ENCODE measurements at regions not wholly inside any gene's neighbourhood (a gene's known extent, or its start where the extent isn't known, plus 50 kb on each side); places are given as distances from the start of the nearest gene placed in this dataset.
"Not testable (repeated sequence)": the region's sequence is repeated elsewhere in the genome, so short reads cannot be mapped to it uniquely, and the experiment has no call there.

DNA sequence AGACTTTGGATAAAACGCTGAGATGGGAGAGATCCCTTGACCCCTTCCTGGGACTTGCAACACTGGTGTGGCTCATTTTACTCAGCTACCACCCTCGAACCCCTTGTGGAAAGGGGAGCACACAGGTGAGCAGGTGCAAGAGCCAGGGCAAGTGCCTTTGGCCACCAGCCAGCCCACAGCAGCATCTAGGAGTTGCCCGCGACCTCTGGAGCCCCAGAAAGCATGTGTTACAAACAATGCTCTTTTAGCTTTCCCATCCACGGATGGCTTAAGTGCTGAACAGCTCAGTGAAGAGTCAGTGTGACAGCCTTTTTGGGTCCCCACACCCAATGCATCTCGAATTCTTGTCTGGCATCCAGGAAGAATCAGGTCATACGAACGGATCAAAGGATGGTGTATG is 197.8 kb downstream of the MEMO1 start:
- DNase-seq: no peak

DNA sequence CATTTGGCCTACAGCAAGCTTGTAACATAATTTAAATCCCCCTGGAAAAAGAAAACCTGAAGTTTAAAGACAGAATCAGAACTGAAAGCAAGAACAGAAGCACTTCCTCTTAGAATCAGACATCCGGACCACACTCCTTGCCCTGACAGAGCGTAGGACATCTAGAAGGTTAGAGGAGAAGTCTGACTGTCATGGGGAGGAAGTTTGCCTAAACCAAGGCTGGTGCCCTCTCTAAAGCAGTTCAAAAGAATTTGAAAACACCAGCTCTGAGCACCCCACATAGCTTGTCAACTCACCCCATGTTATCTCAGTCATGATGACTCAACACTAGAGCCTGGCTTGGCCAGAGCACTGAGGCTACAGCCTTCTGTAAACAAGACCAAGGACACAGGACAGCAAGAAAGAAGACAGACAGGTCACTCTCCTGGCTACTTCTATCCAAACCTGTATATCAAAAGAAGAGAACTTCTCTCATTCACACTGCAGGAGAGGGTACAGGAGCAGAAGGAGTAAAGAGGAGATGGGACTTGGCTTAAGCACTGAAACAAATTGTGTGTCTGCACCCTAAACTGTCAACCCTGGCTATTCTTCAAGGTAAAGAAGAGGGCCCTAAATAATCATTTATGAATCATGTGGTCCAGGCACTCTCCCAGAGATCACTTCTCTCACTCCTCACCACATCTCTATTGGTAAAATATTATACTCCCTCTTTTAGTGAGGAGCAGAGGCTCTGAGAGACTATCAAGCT is 198.6 kb downstream of the MEMO1 start:
- DNase-seq: peak in 2 of 3 donors; percentile 8 to 19

DNA sequence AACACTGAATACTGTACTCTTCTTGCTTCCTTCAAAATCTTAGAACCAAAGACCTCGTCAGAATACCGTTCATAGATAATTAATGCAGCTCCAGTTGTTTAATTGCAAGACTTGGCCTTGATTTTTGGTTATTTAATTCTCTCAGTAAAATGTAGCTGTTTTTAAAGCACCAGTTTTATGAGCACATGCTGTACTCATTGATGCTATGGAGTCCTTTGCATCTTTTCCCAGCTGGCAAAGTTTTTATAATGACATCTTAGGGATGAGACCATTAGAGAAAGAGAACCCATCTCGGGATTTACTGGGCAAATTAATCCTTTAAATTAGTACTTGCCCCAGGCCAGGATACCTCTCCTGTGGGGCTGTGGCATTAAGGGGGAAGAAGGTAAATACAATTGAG is 199.3 kb downstream of the MEMO1 start:
- no peak for DNase-seq

DNA sequence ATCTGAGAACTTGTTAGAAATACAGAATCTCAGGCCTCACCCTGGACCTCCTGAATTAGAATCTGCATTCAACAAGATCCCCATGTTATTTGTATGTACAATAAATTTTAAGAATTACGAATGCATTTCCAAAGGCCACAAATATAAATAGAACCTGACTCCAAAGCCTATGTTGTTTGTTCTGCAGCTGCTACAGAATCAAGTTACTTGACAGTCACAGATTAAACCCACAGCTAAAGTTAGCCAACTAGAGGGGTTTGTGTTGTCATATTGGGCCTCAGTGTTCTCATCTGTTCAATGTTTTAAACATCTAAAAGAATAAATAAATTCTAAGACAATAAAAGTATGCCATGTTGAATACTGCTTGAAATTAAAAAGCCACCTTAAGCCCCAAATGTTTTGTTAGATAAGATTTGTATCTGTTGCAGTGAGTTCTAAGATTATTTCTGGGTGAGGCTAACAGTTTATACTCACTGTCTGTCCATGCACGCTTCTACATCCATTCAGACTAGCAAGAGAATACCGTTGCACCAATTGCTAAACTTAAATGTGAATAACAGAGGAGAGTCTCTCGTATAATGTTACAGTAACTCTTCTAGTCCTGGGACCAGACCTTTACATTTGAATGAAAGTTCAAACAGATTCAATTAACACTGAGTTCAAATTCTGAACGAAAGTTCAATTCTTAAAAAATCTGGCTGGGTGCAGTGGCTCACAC is 200.4 kb downstream of the MEMO1 start:
- peak; percentile 10 to 37 (median 25) for DNase-seq

DNA sequence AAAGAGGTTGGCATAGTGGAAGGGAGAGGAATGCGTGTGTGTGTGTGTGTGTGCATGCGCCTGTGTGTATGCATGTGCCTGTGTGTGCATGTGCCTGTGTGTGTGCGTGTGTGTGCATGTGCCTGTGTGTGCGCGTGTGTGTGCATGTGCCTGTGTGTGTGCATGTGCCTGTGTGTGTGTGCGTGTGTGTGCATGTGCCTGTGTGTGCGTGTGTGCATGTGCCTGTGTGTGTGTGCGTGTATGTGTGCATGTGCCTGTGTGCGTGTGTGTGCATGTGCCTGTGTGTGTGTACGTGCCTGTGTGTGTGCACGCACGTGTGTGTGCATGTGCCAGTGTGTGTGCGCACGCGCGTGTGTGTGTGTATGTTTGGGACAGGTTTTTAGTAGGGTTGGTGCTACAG is 205.1 kb downstream of the MEMO1 start:
- no peak for DNase-seq

DNA sequence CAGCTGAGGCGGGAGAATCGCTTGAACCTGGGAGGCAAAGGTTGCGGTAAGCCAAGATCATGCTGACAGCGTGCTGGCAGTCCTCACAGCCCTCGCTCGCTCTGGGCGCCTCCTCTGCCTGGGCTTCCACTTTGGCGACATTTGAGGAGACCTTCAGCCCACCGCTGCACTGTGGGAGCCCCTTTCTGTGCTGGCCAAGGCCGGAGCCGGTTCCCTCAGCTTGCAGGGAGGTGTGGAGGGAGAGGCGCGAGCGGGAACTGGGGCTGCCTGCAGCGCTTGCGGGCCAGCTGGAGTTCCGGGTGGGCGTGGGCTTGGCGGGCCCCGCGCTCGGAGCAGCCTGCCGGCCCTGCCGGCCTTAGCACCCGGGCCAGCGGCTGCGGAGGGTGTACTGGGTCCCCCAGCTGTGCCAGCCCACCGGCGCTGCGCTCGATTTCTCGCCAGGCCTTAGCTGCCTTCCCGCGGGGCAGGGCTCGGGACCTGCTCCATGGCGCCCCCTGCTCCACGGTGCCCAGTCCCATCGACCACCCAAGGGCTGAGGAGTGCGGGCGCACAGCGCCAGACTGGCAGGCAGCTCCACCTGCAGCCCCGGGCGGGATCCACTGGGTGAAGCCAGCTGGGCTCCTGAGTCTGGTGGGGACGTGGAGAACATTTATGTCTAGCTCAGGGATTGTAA is 207.2 kb downstream of the MEMO1 start:
- DNase-seq: not testable (repeated sequence)

DNA sequence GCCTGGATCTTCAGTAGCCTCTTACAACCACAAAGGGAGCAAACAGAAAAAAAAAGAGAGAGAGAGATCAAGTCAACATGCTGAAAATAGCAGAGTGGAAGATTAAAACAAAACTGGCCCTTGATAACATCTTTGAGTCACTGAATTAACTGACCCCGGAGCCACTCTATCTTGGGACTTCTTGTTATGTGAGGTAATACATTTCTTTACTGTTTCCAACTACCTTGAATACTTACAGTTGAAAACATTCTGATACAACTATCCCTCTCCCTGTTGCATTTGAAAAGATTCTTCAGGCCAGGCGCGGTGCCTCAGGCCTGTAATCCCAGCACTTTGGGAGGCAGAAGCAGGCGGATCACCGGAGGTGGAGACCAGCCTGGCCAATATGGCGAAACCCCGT is 208.1 kb downstream of the MEMO1 start:
- no peak for DNase-seq

DNA sequence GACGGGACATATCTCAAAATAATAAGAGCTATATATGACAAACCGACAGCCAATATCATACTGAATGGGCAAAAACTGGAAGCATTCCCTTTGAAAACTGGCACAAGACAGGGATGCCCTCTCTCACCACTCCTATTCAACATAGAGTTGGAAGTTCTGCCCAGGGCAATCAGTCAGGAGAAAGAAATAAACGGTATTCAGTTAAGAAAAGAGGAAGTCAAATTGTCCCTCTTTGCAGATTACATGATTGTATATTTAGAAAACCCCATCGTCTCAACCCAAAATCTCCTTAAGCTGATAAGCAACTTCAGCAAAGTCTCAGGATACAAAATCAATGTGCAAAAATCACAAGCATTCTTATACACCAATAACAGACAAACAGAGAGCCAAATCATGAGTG is 211.5 kb downstream of the MEMO1 start:
- DNase-seq: not testable (repeated sequence)

DNA sequence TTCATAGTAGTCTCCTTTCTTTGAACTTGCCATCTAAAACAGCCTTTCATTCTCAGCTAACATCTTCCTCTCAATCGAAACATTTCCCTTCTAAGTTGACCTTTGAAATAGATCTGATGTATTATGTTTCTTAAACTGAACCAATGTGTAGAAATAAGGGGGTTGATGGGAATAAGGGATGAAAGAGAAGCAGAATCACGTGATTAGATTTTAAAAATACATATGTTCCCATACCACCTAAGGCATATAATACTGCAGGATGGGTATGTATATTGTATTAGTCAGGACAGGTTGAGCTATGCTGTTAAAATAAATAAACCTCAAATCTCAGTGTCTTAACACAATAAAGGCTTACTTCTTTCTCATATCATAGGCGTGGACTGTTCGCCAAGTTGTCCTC is 207.5 kb upstream of the SRD5A2 start:
- DNase-seq: no peak

DNA sequence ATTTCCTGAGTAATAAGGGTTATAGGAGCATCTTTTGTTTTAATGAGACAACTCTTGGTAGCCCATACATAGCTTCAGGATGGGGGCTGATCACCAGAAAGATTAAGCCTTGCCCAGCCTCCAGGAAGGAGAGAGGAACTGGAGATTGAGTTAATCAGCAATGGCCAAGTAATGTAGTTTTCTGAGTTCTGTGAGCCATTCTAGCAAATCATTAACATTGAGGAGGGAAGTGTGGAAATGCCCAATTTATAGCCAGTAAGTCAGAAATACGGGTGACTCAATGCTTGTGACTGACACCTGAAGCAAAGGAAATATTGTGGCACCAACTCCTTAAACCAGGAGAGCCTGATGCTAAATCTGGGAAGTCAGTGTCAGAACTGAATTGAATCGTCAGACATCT is 205.1 kb upstream of the SRD5A2 start:
- DNase-seq: no peak

DNA sequence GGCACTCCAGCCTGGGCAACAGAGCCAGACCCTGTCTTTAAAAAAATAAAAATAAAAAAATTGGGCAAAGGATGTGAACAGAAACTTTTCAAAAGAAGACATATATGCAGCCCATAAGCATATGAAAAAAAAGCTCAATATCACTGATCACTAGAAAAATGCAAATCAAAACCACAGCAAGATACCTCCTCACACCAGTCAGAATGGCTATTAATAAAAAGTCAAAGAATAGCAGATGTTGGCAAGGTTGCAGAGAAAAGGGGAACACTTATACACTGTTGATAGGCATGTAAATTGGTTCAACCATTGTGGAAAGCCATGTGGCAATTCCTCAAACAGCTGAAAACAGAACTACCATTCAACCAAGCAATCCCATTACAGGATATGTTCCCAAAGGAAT is 204.1 kb upstream of the SRD5A2 start:
- no peak for DNase-seq

DNA sequence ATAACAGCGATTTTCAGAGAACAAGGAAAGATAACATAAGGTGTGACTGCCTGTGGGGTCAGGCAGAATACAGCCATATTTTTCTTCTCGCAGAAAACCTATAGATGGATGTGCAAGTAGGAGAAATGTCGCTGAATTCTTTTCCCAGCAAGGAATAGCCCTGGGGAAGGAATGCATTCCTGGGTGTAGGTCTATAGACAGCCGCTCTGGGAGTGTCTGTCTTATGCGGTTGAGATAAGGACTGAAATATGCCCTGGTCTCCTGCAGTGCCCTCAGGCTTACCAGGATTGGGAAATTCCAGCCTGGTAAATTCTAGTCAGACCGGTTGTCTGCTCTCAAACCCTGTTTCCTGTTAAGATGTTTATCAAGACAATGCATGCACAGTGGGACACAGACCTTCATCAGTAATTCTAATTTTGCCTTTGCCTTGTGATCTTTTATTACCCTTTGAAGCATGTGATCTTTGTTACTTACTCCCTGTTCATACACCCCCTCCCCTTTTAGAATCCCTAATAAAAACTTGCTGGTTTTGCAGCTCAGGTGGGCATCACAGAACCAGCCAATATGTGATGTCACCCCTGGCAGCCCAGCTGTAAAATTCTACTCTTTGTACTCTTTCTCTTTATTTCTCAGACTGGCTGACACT is 202.8 kb upstream of the SRD5A2 start:
- DNase-seq: not testable (repeated sequence)

DNA sequence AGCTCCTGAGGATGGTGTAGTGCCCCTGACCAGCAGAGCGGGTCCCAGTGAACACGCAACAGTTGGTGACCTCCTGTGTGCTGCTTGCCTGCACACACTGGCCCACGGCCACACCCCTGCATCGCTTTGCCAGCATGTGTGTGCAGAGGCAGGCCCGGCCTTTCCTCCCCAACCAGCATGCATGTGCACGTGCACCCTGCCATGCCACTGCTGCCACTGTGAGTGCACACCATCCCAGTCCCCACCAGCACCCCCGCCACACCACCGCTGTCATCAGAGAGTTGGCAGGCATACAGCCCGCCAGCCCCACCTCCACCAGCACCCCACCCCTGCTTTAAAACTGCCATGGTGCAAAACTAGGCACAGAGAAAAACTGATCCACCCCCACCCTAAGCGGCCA is 197.4 kb upstream of the SRD5A2 start:
- DNase-seq: no peak

DNA sequence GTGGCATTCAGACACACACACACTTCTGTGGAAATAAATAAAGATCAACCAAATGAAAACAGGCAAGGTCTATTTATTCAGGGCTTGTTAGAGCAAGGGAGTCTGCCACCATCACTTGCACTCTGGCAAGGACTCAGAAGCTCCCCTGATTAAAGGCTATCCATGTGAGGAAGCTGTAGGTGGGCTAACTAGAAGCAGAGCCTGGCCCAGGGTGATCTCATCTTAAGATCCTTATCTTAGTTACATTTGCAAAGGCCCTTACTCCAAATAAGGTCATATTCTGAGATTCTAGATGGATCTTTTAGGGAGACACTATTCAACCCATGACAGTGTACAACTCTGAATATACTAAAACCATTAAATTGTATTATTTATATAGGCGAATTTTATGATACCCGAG is 190.0 kb upstream of the SRD5A2 start:
- no peak for DNase-seq

DNA sequence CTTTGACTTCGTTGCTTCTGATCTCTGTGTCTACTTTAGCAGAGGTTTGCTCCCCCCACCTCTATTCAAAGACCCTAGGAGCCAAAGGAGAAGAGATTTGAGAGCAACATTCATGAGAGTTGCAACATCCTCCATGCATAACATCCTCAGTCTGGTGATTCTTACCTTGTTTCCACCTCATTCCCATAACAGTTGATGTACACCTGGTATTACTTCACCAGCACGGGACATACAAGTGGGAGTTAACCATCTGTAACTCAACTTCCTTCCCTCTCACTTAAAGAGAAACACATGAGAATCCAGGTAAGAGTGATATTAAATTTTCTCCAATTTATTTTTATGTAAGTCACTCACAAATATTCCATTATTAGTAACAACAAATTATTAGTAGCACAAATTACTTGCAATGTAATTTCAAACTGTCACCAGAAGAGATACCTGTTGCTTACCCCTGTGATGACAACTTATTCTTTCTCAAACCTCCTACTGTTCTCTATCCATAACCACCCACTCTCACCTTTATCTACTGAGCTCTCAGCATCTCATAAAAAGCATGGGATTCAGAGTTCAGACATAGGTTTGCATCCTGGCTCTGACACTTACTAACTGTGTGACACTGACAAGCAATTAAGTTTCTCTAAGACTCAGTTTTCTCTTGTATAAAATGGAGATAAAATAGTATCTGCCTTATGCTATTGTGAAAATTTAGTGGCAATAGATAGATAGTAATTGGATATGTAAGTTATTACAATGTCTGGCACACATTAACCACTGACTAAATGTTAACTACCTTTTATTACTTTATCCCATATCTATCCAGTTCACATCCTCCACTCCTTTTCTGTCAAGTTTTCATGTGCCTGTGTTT is 184.6 kb upstream of the SRD5A2 start:
- DNase-seq: no peak

DNA sequence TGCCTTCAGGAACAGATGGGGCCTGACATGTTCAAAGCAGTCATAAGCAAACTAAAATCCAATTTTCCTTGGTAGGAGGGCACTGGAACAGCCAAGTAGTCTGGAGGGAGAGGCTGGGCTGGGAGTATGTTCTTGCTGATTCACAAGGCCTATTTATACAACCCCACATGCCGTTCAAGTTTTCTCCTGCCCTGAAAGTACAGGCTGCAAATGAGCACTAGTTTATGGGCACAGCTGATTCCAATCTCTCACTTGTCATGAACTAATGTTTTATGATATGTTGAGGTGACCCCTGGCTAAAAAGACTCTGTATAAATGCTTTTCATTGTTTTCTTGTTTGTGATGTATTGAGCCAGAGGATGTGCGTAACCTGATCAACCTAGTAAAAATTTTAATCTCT is 183.4 kb upstream of the SRD5A2 start:
- DNase-seq: peak in 2 of 3 donors; percentile 2 to 19

DNA sequence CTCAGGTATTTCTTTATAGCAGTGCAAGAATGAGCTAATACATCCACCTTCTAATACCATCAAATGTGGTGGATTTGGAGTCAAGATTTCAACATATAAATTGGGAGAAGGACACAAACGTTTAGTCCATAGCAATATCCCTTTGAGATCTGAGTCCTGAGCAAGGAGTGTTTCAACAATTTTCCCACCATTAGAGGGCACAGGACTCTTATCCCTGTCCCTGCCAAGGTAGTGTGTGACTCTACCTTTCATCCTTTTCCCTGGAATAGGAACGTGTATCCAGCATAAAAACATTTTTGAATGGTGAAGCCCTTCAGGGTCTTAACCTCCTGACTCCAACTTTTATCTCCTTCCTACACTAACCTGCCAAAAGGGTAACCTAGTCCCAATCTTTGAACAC is 181.3 kb upstream of the SRD5A2 start:
- no peak for DNase-seq

DNA sequence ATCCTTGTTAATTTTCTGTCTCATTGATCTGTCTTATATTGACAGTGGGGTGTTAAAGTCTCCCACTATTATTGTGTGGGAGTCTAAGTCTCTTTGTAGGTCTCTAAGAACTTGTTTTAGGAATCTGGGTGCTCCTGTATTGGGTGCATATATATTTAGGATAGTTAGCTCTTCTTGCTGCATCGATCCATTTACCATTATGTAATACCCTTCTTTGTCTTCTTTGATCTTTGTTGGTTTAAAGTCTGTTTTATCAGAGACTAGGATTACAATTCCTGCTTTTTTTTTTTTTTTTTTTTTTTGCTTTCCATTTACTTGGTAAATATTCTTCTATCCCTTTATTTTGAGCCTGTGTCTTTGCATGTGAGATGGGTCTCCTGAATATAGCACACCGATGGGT is 176.6 kb upstream of the SRD5A2 start:
- not testable (repeated sequence) for DNase-seq

DNA sequence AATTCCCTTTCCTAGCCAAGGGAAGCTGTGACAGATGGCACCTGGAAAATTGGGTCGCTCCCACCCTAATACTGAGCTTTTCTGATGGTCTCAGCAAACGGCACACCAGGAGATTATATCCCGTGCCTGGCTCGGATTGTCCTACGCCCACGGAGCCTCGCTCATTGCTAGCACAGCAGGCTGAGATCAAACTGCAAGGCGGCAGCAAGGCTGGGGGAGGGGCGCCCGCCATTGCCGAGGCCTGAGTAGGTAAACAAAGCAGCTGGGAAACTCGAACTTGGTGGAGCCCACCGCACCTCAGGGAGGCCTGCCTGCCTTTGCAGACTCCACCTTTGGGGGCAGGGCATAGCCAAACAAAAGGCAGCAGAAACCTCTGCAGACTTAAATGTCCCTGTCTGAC is 168.0 kb upstream of the SRD5A2 start:
- DNase-seq: not testable (repeated sequence)

DNA sequence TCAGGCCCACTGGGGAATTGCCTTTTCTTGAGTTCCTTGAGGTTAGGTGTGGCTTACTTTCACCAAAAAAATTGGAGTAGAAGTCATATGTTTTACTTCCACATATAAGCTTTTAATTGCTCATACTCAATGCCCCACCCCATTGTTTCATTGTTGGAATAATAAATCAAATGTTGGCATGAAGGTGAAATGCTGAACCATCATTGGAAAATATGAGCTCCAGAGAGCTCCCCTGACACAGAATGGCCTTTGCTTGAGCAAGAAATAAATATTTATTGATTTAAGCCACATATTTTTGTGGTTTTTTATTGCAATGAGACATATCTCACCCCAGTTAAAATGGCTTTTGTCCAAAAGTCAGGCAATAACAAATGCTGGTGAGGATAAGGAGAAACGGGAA is 167.3 kb upstream of the SRD5A2 start:
- DNase-seq: no peak

DNA sequence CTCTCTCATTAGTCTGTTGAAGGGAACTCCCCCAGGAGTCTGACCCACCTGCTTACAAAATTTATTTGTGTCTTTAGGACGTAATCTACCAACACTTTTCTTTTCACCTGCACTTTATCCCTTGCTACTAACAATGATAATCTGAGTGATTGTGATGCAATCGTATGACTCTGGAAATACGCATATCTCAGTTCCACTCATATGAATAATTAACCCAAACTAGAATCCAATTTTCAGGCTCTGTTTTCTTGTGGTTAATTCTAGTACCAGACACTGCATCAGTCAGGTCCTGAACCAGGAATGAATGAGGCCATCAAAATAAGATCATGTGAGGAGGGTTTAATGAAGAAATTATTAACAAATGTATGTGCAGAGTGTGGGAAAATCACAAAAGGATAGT is 158.4 kb upstream of the SRD5A2 start:
- no peak for DNase-seq

Data from muscle of back (tissue), 3 donors.